B cell (primary cell): ENCODE measurements at regions not wholly inside any gene's neighbourhood (a gene's known extent, or its start where the extent isn't known, plus 50 kb on each side); places are given as distances from the start of the nearest gene placed in this dataset.
"Not testable (repeated sequence)": the region's sequence is repeated elsewhere in the genome, so short reads cannot be mapped to it uniquely, and the experiment has no call there.

Experiments
- CTCF ChIP-seq: fragments of 200-600 bp; IDR thresholded peaks from one replicate; pipeline ENCODE4 v1.8.0; 2022; ENCODE audit warnings: antibody characterized with exemption, mild to moderate bottlenecking
- EZH2 ChIP-seq: IDR thresholded peaks from 2 replicates; pipeline ENCODE4 v1.6.1; 2012; ENCODE audit warnings: borderline replicate concordance, low read depth, mild to moderate bottlenecking, moderate library complexity, low read length; ENCODE audit not compliant: insufficient read depth, poor library complexity, severe bottlenecking

DNA sequence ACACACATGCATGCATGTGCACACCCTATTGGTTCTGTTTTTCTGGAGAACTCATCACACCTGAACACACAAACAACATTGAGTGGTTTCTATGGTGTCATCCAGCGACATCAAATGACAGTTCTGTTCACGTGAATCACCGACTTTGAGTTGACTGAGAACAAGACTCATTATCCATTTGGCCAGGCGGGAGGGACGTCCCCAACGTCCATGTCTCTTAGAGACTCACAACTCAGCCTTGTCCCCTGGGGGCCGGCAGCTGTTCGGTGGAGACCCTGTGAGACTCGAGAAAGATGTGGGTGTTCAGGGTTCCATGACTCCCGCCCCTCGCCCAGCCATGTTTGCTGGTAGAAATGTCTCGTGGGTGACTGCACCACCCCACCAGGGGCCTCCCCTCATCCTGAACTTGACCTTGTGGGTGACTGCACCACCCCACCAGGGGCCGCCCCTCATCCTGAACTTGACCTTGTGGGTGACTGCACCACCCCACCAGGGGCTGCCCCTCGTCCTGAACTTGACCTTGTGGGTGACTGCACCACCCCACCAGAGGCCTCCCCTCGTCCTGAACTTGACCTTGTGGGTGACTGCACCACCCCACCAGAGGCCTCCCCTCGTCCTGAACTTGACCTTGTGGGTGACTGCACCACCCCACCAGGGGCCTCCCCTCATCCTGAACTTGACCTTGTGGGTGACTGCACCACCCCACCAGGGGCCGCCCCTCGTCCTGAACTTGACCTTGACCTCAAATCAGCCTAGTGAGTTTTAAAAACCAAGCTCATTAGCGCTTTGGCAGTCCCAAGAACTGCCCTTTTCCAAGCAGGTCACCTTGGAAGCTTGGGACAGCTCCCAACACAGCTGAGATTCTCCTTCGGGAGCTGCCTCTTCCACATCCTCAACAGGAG, 163.8 kb downstream of the SHANK2 start:
- not testable (repeated sequence) for TF ChIP-seq CTCF, EZH2
